Liver (tissue), 8 donors: ENCODE measurements at regions not wholly inside any gene's neighbourhood (a gene's known extent, or its start where the extent isn't known, plus 50 kb on each side); places are given as distances from the start of the nearest gene placed in this dataset.

ENCODE experiments used
- DNase-seq: peaks from one replicate; pipeline ENCODE4 v3.0.0-alpha.2; 2017; ENCODE audit warnings: low spot score
- H3K27ac ChIP-seq, 2 donors: one replicate each; pipeline ENCODE4 v1.7.0; 2013; ENCODE audit warnings: inconsistent platforms in 2 of 2, low read length in 2 of 2, control low read depth in 1 of 2, low read depth in 1 of 2, mild to moderate bottlenecking in 1 of 2
- H3K27me3 ChIP-seq, 4 donors: one replicate each; pipeline versions ENCODE4 v1.6.1 to v1.7.0; 2013; ENCODE audit warnings: low read length in 3 of 4, inconsistent platforms in 1 of 4, mild to moderate bottlenecking in 1 of 4, moderate library complexity in 1 of 4; ENCODE audit not compliant: control insufficient read depth in 4 of 4, insufficient read depth in 4 of 4
- H3K36me3 ChIP-seq, 4 donors: one replicate each; pipeline versions ENCODE4 v1.6.1 to v1.7.0; 2013; ENCODE audit warnings: low read length in 3 of 4, mild to moderate bottlenecking in 3 of 4, low read depth in 1 of 4, moderate library complexity in 1 of 4; ENCODE audit not compliant: control insufficient read depth in 4 of 4, insufficient read depth in 3 of 4
- H3K4me1 ChIP-seq, 4 donors: one replicate each; pipeline versions ENCODE4 v1.6.1 to v1.7.0; 2013; ENCODE audit warnings: low read length in 3 of 4, mild to moderate bottlenecking in 3 of 4, moderate library complexity in 1 of 4; ENCODE audit not compliant: control insufficient read depth in 4 of 4, insufficient read depth in 4 of 4
- H3K4me3 ChIP-seq, 3 donors: one replicate each; pipeline versions ENCODE4 v1.6.1 to v1.7.0; 2013; ENCODE audit warnings: low read length in 3 of 3, control low read depth in 1 of 3, low read depth in 1 of 3, mild to moderate bottlenecking in 1 of 3
- H3K9ac ChIP-seq, 2 donors: one replicate each; pipeline ENCODE4 v1.7.0; 2013; ENCODE audit warnings: low read length in 2 of 2, mild to moderate bottlenecking in 2 of 2, moderate library complexity in 2 of 2, control low read depth in 1 of 2, low read depth in 1 of 2
- H3K9me3 ChIP-seq, 4 donors: one replicate each; pipeline versions ENCODE4 v1.6.1 to v1.7.0; 2013; ENCODE audit warnings: low read length in 3 of 4; ENCODE audit not compliant: control insufficient read depth in 4 of 4
- EGR1 ChIP-seq, 2 donors: IDR thresholded peaks; 2 replicates each; pipeline ENCODE4 v1.6.1; 2016 to 2018; ENCODE audit warnings: antibody characterized with exemption in 2 of 2, low read depth in 2 of 2
- FOXA1 ChIP-seq: IDR thresholded peaks from 2 replicates; pipeline ENCODE4 v1.6.1; 2016; ENCODE audit warnings: antibody characterized with exemption
- FOXA2 ChIP-seq: IDR thresholded peaks from 2 replicates; pipeline ENCODE4 v1.6.1; 2016; ENCODE audit warnings: antibody characterized with exemption
- GABPA ChIP-seq, 2 donors: IDR thresholded peaks in 1 of 2; conservative IDR thresholded peaks in 1 of 2; 2 replicates each; pipeline ENCODE4 v1.6.1; 2016; ENCODE audit warnings: antibody characterized with exemption in 2 of 2, mild to moderate bottlenecking in 1 of 2, moderate library complexity in 1 of 2
- HNF4A ChIP-seq, 2 donors: conservative IDR thresholded peaks; 2 replicates each; pipeline ENCODE4 v1.6.1; 2016; ENCODE audit warnings: antibody characterized with exemption in 2 of 2, mild to moderate bottlenecking in 2 of 2
- HNF4G ChIP-seq: IDR thresholded peaks from 2 replicates; pipeline ENCODE4 v1.6.1; 2016; ENCODE audit warnings: antibody characterized with exemption
- JUND ChIP-seq, 2 donors: IDR thresholded peaks; 2 replicates each; pipeline ENCODE4 v1.6.1; 2016; ENCODE audit warnings: antibody characterized with exemption in 2 of 2
- NR2F2 ChIP-seq: IDR thresholded peaks from 2 replicates; pipeline ENCODE4 v1.6.1; 2016; ENCODE audit warnings: antibody characterized with exemption
- REST ChIP-seq: IDR thresholded peaks from 2 replicates; pipeline ENCODE4 v1.6.1; 2016; ENCODE audit warnings: antibody characterized with exemption, mild to moderate bottlenecking
- RXRA ChIP-seq, 2 donors: IDR thresholded peaks; 2 replicates each; pipeline ENCODE4 v1.6.1; 2017 to 2018; ENCODE audit warnings: antibody characterized with exemption in 2 of 2, mild to moderate bottlenecking in 1 of 2
- SP1 ChIP-seq: IDR thresholded peaks from 2 replicates; pipeline ENCODE4 v1.6.1; 2018; ENCODE audit warnings: antibody characterized with exemption, mild to moderate bottlenecking
- TAF1 ChIP-seq: conservative IDR thresholded peaks from 2 replicates; pipeline ENCODE4 v1.6.1; 2016; ENCODE audit warnings: antibody characterized with exemption, mild to moderate bottlenecking
- YY1 ChIP-seq: IDR thresholded peaks from 2 replicates; pipeline ENCODE4 v1.6.1; 2016; ENCODE audit warnings: antibody characterized with exemption, mild to moderate bottlenecking
- WGBS: extraction: QIAGEN DNeasy Blood & Tissue Kit; methylation state at CpG from one replicate; pipeline ENCODE4 v1.1.7; 2013; 5-methylcytosine and 5-hydroxymethylcytosine counted together
- TF ChIP-seq, protein P1 (sequence below): IDR thresholded peaks from 2 replicates; pipeline ENCODE4 v1.6.1; 2016; ENCODE audit warnings: antibody characterized with exemption
- TF ChIP-seq, protein P2 (sequence below): IDR thresholded peaks from 2 replicates; pipeline ENCODE4 v1.6.1; 2016; ENCODE audit warnings: antibody characterized with exemption
- TF ChIP-seq, protein P3 (sequence below): IDR thresholded peaks from 2 replicates; pipeline ENCODE4 v1.6.1; 2016; ENCODE audit warnings: antibody characterized with exemption
- TF ChIP-seq, protein P4 (sequence below): fragments of 150-350 bp; IDR thresholded peaks from 2 replicates; pipeline ENCODE4 v1.5.1; 2017; ENCODE audit warnings: improper control_type of control experiment, low read depth, low read length; ENCODE audit not compliant: missing input control
- donor health status: healthy.
- donor health status: healthy.
- donor health status: healthy.
- donor health status: healthy.
- donor health status: healthy.

- no peaks in the 10 kb centered on the region for H3K27me3 ChIP-seq
- peaks cover 0 to 7% (median 3%) of the 10 kb centered on the region in 4 donors for H3K9me3 ChIP-seq
- no peak for DNase-seq
- no peaks in the 10 kb centered on the region for H3K4me1 ChIP-seq
- TF ChIP-seq HNF4A (conservative IDR thresholded peaks at IDR 0.05): no peak
- TF ChIP-seq, protein P1, sequence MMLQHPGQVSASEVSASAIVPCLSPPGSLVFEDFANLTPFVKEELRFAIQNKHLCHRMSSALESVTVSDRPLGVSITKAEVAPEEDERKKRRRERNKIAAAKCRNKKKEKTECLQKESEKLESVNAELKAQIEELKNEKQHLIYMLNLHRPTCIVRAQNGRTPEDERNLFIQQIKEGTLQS: no peak
- no peak for TF ChIP-seq REST
- TF ChIP-seq RXRA (IDR thresholded peaks at IDR 0.05): no peak
- TF ChIP-seq NR2F2: no peak
- TF ChIP-seq YY1: no peak
- no peak for TF ChIP-seq TAF1
- TF ChIP-seq FOXA2: no peak
- H3K4me3 ChIP-seq: no peak overlapping the region
- 42% methylated on average over 5 of the region's 5 CpGs for WGBS
- H3K36me3 ChIP-seq: no peaks in the 10 kb centered on the region
- no peak overlapping the region for H3K9ac ChIP-seq
- no peak overlapping the region for H3K27ac ChIP-seq
Observed at GRCh38 chr13:22748866-22749577, 431.8 kb upstream of the SGCG start.

GRCh38 chr13:22749626-22750025 is 431.2 kb upstream of the SGCG start:
- 82% methylated on average over 1 of the region's 1 CpG for WGBS
- Histone ChIP-seq H3K9ac (no peak overlapping the region), H3K4me3 (no peak overlapping the region), H3K4me1 (no peaks in the 10 kb centered on the region), H3K27ac (no peak overlapping the region), H3K27me3 (no peaks in the 10 kb centered on the region), H3K36me3 (no peaks in the 10 kb centered on the region), H3K9me3 (peaks cover 0 to 7% (median 3%) of the 10 kb centered on the region in 4 donors)
- no peak for DNase-seq
- TF ChIP-seq, protein P2, sequence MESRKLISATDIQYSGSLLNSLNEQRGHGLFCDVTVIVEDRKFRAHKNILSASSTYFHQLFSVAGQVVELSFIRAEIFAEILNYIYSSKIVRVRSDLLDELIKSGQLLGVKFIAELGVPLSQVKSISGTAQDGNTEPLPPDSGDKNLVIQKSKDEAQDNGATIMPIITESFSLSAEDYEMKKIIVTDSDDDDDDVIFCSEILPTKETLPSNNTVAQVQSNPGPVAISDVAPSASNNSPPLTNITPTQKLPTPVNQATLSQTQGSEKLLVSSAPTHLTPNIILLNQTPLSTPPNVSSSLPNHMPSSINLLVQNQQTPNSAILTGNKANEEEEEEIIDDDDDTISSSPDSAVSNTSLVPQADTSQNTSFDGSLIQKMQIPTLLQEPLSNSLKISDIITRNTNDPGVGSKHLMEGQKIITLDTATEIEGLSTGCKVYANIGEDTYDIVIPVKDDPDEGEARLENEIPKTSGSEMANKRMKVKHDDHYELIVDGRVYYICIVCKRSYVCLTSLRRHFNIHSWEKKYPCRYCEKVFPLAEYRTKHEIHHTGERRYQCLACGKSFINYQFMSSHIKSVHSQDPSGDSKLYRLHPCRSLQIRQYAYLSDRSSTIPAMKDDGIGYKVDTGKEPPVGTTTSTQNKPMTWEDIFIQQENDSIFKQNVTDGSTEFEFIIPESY: no peak
- TF ChIP-seq RXRA (IDR thresholded peaks at IDR 0.05) (no peak), TAF1 (no peak), FOXA1 (no peak), REST (no peak), HNF4G (no peak), GABPA (IDR thresholded peaks at IDR 0.05 in 1 of 2, conservative IDR thresholded peaks at IDR 0.05 in 1 of 2) (no peak), EGR1 (IDR thresholded peaks at IDR 0.05; ENCODE audit: low read depth in 2 of 2) (no peak), JUND (IDR thresholded peaks at IDR 0.05) (no peak), NR2F2 (no peak), YY1 (no peak), SP1 (no peak)
- TF ChIP-seq, protein P3, sequence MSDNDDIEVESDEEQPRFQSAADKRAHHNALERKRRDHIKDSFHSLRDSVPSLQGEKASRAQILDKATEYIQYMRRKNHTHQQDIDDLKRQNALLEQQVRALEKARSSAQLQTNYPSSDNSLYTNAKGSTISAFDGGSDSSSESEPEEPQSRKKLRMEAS: no peak
- TF ChIP-seq, protein P1: no peak
- TF ChIP-seq, protein P4, sequence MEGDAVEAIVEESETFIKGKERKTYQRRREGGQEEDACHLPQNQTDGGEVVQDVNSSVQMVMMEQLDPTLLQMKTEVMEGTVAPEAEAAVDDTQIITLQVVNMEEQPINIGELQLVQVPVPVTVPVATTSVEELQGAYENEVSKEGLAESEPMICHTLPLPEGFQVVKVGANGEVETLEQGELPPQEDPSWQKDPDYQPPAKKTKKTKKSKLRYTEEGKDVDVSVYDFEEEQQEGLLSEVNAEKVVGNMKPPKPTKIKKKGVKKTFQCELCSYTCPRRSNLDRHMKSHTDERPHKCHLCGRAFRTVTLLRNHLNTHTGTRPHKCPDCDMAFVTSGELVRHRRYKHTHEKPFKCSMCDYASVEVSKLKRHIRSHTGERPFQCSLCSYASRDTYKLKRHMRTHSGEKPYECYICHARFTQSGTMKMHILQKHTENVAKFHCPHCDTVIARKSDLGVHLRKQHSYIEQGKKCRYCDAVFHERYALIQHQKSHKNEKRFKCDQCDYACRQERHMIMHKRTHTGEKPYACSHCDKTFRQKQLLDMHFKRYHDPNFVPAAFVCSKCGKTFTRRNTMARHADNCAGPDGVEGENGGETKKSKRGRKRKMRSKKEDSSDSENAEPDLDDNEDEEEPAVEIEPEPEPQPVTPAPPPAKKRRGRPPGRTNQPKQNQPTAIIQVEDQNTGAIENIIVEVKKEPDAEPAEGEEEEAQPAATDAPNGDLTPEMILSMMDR: no peak
